NCI-H524 (cell line): ENCODE measurements at regions not wholly inside any gene's neighbourhood (a gene's known extent, or its start where the extent isn't known, plus 50 kb on each side); places are given as distances from the start of the nearest gene placed in this dataset.
A peak's percentile ranks its signal among the peaks of the same experiment; 100 is the strongest.
"Not testable (repeated sequence)": the region's sequence is repeated elsewhere in the genome, so short reads cannot be mapped to it uniquely, and the experiment has no call there.

Experiments used
- DNase-seq, 2 experiments: peaks; one replicate each; lab custom pipeline; 2025; lab: John Stamatoyannopoulos, UW

DNA sequence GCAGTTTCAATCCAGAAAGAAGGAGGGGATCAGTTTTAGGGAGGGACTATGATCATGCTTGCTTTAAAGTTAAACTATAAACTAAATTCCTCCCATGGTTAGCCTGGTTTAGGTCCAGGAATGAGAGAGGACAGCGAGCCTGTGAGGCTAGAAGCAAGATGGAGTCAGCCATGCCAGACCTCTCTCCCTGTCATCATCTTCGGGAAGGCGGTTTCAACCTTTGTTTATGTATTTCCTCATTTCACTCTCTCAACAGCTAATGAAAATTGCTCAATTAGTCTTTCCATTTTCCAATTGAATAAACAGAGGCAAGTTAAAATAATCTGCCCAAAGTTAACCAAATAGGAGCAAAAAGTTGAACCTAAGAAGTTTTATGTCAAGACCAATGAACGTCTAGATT lies 201.5 kb downstream of the KCNJ2 start:
- no peak for DNase-seq

DNA sequence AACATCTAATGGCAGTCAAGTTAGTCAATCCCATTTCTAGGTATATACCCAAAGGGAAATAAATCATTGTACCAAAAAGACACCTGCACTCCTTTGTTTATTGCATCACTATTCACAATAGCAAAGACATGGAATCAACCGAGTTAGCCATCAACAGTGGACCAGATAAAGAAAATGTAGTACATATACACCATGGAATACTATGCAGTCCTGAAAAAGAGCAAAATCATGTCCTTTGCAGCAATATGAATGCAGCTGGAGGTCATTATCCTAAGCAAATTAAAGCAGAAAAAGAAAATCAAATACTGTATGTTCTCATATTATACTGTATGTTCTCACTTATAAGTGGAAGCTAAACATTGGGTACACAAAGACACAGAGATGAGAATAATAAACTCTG lies 204.0 kb downstream of the KCNJ2 start:
- no peak for DNase-seq

DNA sequence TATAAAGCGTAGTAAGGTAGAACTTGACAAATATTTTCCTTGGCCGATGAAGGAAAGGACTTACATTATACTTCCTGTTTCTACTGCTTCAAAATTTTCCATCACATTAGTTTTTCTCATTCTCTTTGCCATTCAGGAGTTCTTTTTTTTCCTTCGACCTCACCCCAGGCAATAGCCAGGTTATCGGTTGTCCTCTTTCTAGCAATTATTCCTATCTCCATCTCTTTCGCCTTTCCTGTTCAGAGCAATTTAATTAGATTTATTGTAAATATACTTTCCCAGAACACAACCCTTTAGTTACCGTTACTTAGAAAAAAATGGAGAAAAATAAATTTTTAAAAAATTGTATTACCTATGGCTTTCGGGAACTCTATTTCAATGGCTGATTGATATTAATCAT lies 205.2 kb downstream of the KCNJ2 start:
- DNase-seq, result no peak

- DNase-seq, result no peak
Measured at GRCh38 chr17:70375406-70375805, 206.1 kb downstream of the KCNJ2 start.

GRCh38 chr17:70375813-70376770 lies 206.8 kb downstream of the KCNJ2 start:
- no peak for DNase-seq

- no peak for DNase-seq
Measured at GRCh38 chr17:70377654-70378053, 208.3 kb downstream of the KCNJ2 start.

GRCh38 chr17:70378076-70378475 lies 208.7 kb downstream of the KCNJ2 start:
- DNase-seq, result peak in 1 of 2 experiments; percentile 9

DNA sequence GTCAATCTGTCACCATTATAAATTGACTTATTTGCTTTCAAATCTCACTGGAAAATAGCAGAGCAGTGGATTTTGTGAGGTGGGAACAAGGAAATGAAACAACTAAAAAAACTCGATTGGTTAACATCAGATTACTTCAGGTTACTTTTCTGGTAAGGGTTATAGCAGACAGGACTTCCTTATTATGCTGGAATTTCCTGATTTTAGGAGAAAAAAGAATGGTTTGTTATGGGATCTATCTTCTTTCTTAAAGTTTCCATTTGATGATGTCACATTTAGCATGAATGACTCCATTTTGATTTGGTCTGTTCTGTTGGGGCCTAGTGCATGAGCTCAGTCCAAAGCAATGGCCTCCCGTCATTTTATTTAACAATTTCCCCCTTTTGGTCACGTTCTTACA lies 210.6 kb downstream of the KCNJ2 start:
- no peak for DNase-seq

DNA sequence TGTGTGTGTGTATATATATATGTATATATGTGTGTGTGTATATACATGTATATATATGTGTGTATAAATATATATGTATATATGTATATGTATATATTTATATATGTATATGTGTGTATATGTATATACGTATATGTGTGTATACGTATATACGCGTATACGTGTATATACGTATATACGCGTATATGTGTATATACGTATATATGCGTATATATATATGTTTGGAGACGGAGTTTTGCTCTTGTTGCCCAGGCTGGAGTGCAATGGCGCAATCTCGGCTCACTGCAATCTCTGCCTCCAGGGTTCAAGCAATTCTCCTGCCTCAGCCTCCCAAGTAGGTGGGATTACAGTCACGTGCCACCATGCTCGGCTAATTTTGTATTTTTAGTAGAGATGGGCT lies 212.6 kb downstream of the KCNJ2 start:
- not testable (repeated sequence) for DNase-seq

GRCh38 chr17:70388326-70388725 lies 219.0 kb downstream of the KCNJ2 start:
- DNase-seq, result no peak

DNA sequence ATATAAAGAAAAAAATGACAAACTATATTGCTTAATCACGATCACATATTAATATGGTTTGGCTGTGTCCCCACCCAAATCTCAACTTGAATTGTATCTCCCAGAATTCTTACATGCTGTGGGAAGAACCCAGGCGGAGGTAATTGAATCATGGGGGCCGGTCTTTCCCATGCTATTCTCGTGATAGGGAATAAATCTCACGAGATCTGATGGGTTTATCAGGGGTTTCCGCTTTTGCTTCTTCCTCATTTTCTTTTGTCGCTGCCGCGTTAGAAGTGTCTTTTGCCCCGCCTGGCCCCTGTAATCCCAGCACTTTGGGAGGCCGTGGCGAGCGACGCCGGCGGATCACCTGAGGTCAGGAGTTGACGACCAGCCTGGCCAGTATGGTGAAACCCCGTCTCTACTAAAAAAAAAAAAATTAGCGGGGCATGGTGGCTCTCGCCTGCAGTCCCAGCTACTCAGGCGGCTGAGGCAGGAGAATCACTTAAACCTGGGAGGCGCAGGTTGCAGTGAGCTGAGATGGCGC lies 220.0 kb downstream of the KCNJ2 start:
- DNase-seq, result not testable (repeated sequence)

GRCh38 chr17:70390049-70390448 lies 220.7 kb downstream of the KCNJ2 start:
- no peak for DNase-seq

DNA sequence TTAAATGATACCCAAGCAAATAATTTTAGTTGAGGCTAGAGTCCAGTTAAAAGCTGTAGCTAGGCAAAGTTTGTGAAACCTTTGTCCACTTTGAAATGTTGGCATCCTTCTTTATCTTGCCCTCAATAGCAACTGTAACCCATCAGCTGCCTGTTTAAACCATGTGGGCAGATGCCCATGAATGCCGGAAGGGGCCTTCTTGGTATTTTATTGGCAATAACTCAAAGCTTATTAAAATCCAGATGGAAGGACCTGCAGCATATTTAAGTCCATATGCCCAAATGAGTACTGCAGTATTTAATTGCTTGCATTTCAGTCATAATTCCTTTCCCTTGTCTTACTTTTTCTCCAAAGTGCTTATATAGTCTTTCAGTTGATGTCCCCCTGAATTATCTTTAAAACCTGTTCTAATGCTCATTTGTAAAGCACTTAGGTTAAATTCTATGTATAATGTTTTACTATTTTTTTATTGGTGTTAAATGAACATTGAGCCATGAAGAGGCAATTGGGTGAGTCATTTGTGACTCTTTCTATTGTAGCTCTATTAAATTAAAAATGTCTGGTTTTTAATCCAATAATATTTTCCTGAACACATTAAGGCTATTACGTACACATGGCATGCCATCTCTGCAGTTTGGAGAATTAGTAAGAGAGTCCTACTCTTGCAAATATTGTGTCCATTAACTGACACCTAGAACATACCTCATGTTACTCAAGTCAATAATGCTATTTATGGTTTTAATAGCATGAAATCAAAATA lies 225.3 kb downstream of the KCNJ2 start:
- DNase-seq, result peak; percentile 73 to 95

DNA sequence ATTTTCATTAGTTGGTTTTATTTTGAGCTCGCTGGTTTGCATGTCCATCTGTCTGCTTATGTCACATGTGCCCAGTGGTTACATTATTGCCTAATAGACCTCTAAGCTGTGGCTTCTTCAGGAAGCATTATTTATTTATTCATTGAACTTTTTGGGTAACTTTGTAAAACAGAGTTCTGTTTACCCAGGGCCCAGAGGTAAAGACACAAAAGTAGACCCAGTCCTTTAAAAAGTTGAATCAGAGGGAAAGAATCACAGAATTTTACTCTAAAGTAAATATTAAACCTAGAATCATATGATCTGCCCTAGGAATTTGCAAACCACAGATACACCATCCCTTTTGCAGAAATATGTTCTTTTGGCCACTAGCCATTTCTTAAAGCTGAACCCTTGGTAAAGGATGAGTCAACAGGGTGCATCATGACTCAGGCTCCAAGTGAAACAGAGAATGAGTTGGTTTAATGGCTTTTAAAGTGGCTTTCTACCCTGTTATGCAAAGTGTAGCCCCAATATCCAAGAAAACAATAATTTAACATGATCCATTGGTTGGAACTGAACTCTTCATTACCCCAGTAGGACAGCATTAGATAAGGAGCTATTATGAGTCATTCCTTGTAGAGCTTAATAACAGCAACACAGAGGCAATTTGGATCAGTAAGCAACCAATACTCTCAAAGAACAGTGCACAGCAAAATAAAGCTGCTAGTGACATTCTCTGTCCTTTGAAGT lies 236.3 kb downstream of the KCNJ2 start:
- no peak for DNase-seq

GRCh38 chr17:70407506-70407905 lies 238.2 kb downstream of the KCNJ2 start:
- DNase-seq, result no peak

DNA sequence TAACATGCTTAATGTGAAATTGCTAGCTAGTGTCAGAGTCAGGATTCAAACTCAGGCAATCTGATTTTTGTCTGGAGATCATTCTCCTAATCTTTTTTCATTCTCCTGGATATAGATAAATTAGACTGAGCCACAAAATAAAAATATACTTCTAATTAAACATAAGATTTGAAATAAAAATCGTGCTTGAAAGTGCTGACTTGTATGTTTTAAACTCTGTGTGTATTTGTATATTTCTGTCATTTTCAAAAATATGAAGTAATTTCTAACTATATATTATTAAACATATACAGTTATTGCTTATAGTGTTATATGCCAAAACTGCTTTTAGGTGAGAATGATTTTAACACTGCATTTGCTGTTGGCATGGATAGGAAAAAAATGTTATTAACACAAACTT lies 239.4 kb downstream of the KCNJ2 start:
- no peak for DNase-seq

- no peak for DNase-seq
Measured at GRCh38 chr17:70414300-70414699, 245.0 kb downstream of the KCNJ2 start.

GRCh38 chr17:70420861-70421445 lies 251.6 kb downstream of the KCNJ2 start:
- DNase-seq, result no peak

DNA sequence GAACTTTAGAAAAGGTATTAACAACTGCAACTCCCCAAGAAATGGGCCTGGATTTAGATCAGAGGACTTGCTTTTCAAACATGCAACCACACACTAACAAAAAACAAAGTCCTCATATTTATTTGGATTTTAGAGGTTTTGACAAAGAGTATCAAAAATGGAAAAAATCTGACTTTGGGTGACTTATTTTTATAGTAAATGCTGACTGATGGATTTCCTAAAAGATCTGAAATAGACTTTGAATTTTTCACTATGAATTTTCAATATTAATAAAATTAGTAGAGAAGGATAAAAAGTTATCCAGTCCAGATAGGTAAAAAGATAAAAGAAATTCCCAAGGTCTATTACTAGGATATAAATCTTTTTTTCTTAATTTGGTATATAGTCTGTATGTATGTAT lies 253.5 kb downstream of the KCNJ2 start:
- no peak for DNase-seq

GRCh38 chr17:70423562-70423961 lies 254.2 kb downstream of the KCNJ2 start:
- no peak for DNase-seq

DNA sequence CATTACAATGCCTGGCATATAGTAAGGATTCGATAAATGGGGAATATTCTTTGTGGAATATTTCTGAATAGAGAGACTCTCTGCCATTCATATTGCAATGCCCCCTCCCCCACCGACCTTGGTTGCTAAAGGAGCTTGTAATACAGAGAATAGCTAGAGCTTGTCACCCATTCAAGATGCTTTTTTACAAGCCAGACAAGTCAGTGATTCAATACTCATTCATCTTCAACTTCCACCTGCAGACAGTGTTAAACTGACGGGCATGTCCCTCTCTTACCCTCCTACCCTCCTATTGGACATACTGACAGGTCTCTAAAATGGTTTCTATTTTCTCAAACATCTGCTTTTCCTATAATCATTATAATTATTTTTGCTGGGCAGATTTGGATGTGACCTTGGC lies 257.4 kb downstream of the KCNJ2 start:
- no peak for DNase-seq
